RWPE2 (cell line): ENCODE measurements at regions not wholly inside any gene's neighbourhood (a gene's known extent, or its start where the extent isn't known, plus 50 kb on each side); places are given as distances from the start of the nearest gene placed in this dataset.
A peak's percentile ranks its signal among the peaks of the same experiment; 100 is the strongest.

ENCODE experiments used
- ATAC-seq: fragments of 200-7000 bp; cut with Tn5 transposase; 3 replicates; pipeline ENCODE4 v1.9.1; 2021; ENCODE audit warnings: low read depth
- DNase-seq: peaks from one replicate; pipeline ENCODE4 v3.0.0-alpha.2; 2020; ENCODE audit warnings: low spot score
- H3K27ac ChIP-seq: fragments of 450-650 bp; 2 replicates; pipeline ENCODE4 v1.5.1; 2017; ENCODE audit warnings: mild to moderate bottlenecking; ENCODE audit not compliant: poor library complexity, severe bottlenecking
- H3K27me3 ChIP-seq: fragments of 250-450 bp; sonication (Bioruptor Pico); 2 replicates; pipeline ENCODE4 v1.5.1; 2021; ENCODE audit warnings: mild to moderate bottlenecking, moderate library complexity; ENCODE audit not compliant: insufficient read depth, poor library complexity, severe bottlenecking
- H3K36me3 ChIP-seq: fragments of 250-450 bp; sonication (Bioruptor Pico); 2 replicates; pipeline ENCODE4 v1.5.1; 2020; ENCODE audit warnings: low read depth, mild to moderate bottlenecking, moderate library complexity
- H3K4me1 ChIP-seq: fragments of 250-450 bp; sonication (Bioruptor Pico); 2 replicates; pipeline ENCODE4 v1.5.1; 2021; ENCODE audit warnings: mild to moderate bottlenecking, moderate library complexity; ENCODE audit not compliant: insufficient read depth, poor library complexity, severe bottlenecking
- H3K4me3 ChIP-seq: fragments of 250-450 bp; sonication (Bioruptor Pico); 2 replicates; pipeline ENCODE4 v1.5.1; 2021; ENCODE audit warnings: mild to moderate bottlenecking, moderate library complexity; ENCODE audit not compliant: severe bottlenecking
- H3K9me3 ChIP-seq: fragments of 250-450 bp; sonication (Bioruptor Pico); 2 replicates; pipeline ENCODE4 v1.5.1; 2021; ENCODE audit warnings: mild to moderate bottlenecking, moderate library complexity; ENCODE audit not compliant: severe bottlenecking
- CTCF ChIP-seq: fragments of 450-650 bp; IDR thresholded peaks from one replicate; pipeline ENCODE4 v1.5.1; 2017; ENCODE audit warnings: mild to moderate bottlenecking, moderate library complexity; ENCODE audit not compliant: poor library complexity, severe bottlenecking

GRCh38 chr17:71764505-71764904 is 356.3 kb upstream of the SOX9 start:
- no peak for DNase-seq
- Histone ChIP-seq H3K27ac (no peak overlapping the region), H3K36me3 (no peaks in the 10 kb centered on the region), H3K27me3 (no peaks in the 10 kb centered on the region), H3K4me1 (peaks cover 12% of the 10 kb centered on the region), H3K4me3 (no peak overlapping the region), H3K9me3 (no peaks in the 10 kb centered on the region)
- peak; percentile 14; the same call in 1 of the 3 replicates for ATAC-seq
- peak; percentile 30 for TF ChIP-seq CTCF

GRCh38 chr17:71765437-71765836 is 355.4 kb upstream of the SOX9 start:
- no peak for TF ChIP-seq CTCF

GRCh38 chr17:71769850-71770249 is 351.0 kb upstream of the SOX9 start:
- Histone ChIP-seq H3K4me3 (no peak overlapping the region), H3K4me1 (no peaks in the 10 kb centered on the region), H3K27me3 (no peaks in the 10 kb centered on the region), H3K9me3 (no peaks in the 10 kb centered on the region), H3K27ac (no peak overlapping the region), H3K36me3 (no peaks in the 10 kb centered on the region)
- TF ChIP-seq CTCF = no peak
- DNase-seq = no peak
- no peak for ATAC-seq

More at GRCh38 chr17:71765437-71765836, 355.4 kb upstream of the SOX9 start:
- Histone ChIP-seq H3K4me1 (peaks cover 2% of the 10 kb centered on the region), H3K27ac (no peak overlapping the region), H3K9me3 (no peaks in the 10 kb centered on the region), H3K4me3 (no peak overlapping the region), H3K27me3 (no peaks in the 10 kb centered on the region), H3K36me3 (no peaks in the 10 kb centered on the region)
- no peak for DNase-seq
- ATAC-seq = no peak

- Histone ChIP-seq H3K4me1 (no peaks in the 10 kb centered on the region), H3K27me3 (no peaks in the 10 kb centered on the region), H3K9me3 (no peaks in the 10 kb centered on the region), H3K36me3 (no peaks in the 10 kb centered on the region), H3K27ac (no peak overlapping the region), H3K4me3 (no peak overlapping the region)
- DNase-seq (no peak), ATAC-seq (no peak)
- TF ChIP-seq CTCF = no peak
These were observed 343.7 kb upstream of the SOX9 start for GRCh38 chr17:71777048-71777640.

GRCh38 chr17:71779482-71779881 is 341.3 kb upstream of the SOX9 start:
- Histone ChIP-seq H3K4me3 (no peak overlapping the region), H3K9me3 (no peaks in the 10 kb centered on the region), H3K36me3 (no peaks in the 10 kb centered on the region), H3K27ac (no peak overlapping the region), H3K4me1 (no peaks in the 10 kb centered on the region), H3K27me3 (no peaks in the 10 kb centered on the region)
- TF ChIP-seq CTCF = no peak
- ATAC-seq (no peak), DNase-seq (no peak)
